Nucleus accumbens (tissue), 56 donors: ENCODE measurements at regions not wholly inside any gene's neighbourhood (a gene's known extent, or its start where the extent isn't known, plus 50 kb on each side); places are given as distances from the start of the nearest gene placed in this dataset.
"Not testable (repeated sequence)": the region's sequence is repeated elsewhere in the genome, so short reads cannot be mapped to it uniquely, and the experiment has no call there.

Source experiments
- DNase-seq, 56 donors: peaks; one replicate each; lab custom pipeline; 2025; lab: John Stamatoyannopoulos, UW

DNA sequence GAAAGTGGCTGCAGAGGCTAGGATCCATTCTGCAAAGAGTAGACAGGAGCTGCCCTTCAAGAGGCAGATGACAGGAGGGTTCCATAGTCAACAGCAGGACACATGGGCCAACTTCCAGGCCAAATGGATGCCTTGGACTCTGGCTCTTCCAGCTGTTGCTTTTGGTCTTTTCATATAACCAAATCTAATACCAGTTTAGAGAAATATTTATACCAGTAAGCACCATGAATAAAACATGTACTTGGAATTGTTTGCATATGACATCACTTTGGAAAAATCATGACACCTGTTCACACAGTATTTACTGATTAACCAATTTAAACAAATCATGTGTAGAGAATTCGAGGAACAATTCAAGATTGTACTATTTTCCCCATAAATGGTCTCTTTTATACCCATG lies 481.3 kb downstream of the DMRT2 start:
- no peak for DNase-seq

DNA sequence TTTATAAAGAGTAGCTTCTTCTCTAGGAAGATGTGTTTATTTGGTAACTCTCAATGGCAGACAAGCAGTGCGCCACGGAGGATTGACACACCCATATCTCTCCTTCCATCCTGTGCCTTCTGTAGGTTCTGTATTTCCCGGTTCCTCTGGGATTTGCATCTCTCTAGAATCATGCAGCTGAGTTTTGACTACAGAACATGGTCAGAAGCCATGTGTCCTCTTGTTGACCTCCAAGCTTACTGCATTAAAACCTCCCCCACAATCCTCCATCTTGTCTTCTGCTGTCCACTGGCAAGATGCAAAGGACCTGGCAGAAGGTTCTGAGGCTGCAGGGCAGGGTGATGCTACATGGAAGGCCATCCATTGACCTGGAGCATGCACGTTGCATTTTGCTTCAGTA lies 482.0 kb downstream of the DMRT2 start:
- no peak for DNase-seq

DNA sequence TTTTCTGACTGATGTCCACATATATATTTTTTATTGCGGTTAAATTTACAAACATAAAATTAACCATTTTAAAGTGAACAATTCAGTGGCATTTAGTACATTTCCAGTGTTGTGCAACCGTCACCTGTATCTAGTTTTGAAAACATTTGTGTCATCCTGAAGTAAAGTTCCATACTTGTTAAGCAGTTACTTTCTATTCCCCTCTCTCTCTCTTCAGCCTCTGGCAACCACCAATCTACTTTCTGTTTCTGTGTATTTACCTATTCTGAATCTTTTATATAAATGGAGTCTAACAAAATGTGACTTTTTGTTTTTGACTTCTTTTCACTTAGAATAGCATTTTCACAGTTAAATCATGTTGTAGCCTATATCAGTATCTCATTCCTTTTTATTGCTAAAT lies 480.1 kb upstream of the SMARCA2 start:
- DNase-seq: no peak

DNA sequence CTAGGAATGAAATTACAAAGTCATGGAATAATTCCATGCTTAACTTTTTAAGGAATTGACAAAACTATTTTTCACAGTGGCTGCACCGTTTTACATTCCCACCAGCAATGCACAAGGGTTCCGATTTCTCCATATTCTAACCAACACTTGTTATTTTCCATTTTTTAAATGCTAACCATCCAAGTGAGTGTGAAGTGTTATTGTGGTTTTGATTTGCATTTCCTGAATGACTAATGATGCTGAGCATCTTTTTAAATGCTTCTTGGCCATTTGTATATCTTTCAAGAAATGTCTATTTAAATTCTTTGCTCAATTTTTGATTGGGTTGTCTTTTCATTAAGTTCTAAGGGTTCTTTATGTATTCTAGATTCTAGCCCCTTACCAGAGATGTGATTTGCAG lies 479.5 kb upstream of the SMARCA2 start:
- no peak for DNase-seq

DNA sequence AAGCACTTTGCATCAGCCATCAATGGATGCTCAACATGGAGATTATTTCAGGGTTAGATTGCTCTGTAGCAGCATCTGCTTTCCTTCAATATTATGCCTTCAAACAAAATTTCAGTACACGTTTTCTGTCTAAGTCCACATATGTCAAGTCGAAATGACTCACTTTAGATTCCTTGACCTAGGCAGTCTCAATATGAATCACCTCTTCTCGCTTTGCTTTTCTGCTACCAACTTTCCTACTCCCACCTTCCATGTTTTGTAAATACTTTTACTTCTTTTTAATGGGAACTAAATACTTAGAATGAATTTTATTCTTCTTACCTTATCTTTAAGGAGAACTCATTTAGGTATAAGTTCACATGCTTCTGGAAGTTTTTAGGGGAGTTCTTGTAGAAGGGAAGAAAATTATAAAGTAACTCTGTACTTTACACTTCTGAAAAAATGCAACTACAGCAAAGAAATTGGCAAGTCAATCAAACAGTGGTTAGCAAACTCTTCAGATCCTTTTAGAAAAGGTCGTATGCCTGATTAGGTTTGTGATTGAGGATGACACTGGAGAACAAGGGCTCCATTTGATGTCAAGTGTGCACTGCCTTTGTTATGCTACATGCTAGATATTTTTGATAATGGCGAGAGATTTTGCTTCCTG lies 478.5 kb upstream of the SMARCA2 start:
- DNase-seq: no peak

DNA sequence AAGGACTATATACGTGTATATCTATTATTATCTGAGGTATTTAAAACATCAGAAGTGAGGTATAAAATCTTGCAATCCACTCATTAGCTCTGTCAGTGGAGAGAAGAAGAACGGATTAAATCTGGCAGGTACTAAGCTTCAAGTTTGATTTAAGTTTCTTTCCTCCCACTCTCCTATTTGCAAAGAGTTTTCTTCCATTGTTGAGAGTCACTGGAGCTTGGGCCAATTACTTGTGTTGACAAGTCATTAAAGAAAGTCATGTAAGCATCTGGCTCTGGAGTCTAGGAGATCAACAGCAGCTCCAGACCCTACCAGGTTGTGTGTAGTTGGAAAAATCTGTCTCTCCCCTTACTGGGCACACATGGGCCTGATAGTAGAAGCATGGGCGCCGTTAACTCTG lies 476.8 kb upstream of the SMARCA2 start:
- no peak for DNase-seq

DNA sequence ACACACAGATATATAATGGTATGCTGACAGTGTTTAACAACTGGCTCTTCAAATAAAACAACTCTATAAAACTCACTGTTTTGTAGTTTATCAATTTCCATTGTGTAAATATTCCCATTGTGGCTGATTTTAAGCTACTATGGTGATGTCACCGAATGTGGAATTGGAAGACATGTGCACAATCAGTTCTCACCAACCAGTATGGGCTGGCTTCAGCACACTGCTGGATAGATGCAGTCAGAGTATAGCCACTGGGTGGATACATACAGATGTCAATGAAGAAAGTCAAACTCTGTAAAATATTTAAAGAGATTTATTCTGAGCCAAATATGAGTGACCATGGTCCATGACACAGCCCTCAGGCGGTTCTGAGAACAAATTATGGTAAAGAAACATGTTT lies 475.9 kb upstream of the SMARCA2 start:
- no peak for DNase-seq

DNA sequence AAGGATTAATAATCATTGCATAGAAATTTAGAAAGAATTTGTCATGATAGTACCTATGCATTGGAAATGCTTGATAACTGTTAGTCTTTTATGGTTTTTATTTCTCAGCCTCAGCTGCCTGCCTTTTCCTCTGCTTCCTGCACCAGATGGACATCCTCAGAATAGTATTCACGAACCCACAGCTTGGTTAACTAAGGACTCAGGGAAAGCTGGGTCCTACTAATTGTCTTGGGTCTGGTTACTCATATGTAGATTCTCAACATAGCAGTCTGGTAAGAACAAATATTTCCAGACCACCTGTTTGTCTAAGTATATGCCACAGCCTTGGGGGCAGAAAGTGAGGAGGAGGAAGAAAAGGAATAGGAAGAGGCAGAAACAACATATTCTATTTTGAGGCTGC lies 464.5 kb upstream of the SMARCA2 start:
- DNase-seq: no peak

DNA sequence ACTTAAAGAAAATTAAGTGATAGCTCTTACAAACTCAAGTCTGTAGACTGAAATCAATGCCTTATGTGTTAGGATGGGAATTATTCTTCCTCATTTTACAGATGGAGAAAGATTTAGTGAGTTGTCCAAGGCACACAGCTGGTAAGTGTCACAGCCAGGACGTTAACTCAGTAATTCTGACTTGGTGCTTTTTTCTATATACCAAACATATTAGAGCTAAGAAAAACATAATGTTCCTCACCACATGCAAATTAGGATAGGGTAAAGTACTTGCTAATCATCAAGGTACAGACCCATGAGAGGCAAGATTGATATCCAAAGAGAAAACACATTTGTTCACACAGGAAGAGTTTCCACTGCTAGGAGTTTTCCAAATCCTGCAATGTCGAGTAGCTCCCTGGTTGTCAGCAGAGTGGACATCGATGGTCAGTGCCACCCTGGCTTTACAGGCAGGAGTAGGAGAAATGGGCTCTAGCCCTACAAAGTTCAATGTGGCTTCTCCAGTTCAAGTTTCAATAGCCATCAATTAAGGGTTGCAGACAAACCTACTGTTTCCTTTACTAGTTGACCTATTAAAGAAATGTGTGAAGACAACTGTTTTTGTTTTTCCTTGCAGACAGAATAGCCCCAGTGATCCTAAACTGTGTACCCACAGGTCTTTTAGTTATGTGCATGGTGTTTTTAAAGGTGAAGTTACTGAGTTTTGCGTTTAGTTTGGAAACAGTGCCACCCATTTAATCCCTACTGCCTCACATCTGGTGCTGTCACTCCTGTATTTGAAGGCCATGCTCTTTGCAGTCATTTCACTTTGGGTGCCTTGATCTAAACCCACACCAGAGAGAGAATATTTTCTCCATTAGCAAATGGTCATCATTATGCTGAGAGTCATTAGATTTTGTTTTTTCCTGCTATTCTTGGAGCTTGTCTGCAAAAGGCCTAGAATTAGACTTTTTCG lies 460.8 kb upstream of the SMARCA2 start:
- no peak for DNase-seq

DNA sequence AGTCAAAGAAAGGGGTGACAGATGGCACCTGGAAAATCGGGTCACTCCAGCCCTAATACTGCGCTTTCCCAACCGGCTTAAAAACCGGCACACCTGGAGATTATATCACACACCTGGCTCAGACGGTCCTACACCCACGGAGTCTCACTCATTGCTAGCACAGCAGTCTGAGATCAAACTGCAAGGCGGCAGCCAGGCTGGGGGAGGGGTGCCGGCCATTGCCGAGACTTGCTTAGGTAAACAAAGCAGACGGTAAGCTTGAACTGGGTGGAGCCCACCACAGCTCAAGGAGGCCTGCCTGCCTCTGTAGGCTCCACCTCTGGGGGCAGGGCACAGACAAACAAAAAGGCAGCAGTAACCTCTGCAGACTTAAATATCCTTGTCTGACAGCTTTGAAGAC lies 456.5 kb upstream of the SMARCA2 start:
- DNase-seq: not testable (repeated sequence)

DNA sequence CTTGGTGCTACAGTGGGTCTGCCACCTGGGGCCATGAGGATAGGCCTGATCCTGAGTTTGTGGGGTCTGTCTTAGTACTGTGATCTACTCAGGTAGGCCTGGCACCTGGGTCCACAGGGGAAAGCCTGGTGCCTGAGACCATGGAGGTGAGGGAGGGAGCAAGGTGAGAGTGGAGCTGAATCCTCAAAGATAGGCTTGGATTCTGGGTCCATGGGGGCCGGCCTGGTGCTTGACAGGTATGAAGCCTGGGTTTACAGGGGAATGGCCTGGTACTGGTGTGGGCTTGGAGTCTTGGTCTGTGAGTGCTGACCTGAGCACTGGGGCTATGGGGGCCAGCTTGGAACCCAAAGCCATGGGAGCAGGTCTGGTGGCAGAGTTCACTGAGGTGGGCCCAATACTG lies 439.2 kb upstream of the SMARCA2 start:
- DNase-seq: no peak

DNA sequence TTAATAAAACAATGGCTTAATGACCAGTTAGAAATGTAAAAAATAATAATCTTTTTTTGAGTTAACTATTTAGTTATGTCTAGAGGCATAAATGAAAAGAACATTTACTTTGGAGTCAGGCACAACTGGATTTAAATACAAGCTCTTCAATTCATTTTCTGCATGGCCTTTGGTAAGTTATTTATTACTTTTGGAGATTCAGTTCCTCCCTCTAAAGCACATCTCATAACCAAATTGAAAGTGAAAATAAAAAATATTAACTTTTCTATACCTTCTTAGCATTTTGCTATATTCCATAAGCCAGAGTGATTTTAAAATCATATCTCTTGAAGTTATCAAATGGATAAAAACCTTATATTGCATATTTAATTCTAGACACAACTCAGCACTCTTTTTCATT lies 434.9 kb upstream of the SMARCA2 start:
- no peak for DNase-seq

DNA sequence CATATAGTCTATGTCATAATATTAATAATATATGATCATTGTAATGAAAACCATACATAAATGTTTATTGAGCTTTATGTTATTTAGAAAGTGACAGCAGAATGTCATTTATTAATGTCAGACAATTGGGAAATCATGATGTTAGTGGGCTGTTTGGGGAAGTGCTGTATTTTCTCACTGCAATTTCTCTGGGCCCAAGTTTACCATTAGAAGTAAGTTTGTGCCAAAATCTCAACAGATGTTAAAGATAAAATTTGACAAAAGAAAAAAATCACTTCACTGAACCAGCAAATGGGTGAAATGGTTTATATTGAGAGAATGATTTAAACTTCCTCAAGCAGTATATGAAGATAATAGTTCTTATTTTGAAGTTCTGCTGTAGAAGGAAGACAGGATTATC lies 433.2 kb upstream of the SMARCA2 start:
- DNase-seq: no peak

DNA sequence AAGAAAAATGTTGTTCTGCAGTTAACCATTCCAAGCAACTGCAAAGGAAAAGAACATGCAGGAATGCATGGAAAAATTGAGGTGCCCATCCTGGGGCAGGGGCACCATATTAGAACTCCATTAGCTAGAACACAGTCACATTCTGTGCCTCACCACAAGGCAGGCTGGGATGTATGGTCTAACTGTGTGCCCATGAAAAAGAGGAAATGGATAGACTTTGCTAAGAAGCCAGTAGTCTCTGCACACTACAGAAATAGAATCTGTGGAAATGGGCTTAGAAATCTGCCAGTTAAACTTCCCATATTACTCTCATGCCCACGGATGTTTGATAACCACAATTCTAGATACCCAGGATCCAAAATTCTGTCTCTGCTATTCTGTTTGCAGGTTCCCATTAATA lies 423.8 kb upstream of the SMARCA2 start:
- DNase-seq: no peak

DNA sequence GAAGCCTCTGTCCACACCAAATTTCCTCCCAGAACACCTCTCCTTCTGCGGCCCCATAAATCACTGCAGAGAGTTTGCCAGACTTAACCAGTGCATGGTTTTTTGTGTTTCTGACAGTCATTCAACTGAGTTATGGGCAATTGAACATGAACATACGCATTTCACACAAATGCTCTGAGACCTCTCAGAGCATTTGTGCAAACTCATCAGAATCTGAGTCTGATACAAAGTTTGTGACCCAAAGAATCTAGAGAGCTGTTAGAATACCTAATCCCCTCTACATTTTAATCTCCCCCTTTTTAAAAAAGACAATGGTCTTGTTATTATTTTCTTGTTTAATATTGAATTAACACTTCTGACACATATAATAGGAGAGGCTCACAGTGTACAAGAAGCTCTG lies 416.9 kb upstream of the SMARCA2 start:
- DNase-seq: no peak

DNA sequence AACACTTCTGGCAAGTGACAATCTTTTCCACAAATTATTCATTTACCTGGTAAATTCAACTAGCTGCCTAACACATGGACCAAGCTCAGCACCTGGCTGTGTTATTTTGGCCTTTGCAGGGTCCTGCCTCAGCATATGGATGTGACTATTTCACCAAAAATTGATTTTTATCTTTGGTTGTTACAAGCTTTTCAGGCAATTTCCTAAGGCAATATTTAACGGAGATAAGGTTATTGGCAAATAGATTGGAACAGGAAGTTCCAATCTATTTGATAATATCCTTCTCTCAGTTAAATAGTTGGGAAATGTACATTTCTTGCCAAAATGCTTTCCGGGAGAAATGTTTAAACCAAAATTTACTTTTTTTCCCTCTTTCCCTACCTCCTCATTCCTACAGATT lies 415.2 kb upstream of the SMARCA2 start:
- DNase-seq: no peak

DNA sequence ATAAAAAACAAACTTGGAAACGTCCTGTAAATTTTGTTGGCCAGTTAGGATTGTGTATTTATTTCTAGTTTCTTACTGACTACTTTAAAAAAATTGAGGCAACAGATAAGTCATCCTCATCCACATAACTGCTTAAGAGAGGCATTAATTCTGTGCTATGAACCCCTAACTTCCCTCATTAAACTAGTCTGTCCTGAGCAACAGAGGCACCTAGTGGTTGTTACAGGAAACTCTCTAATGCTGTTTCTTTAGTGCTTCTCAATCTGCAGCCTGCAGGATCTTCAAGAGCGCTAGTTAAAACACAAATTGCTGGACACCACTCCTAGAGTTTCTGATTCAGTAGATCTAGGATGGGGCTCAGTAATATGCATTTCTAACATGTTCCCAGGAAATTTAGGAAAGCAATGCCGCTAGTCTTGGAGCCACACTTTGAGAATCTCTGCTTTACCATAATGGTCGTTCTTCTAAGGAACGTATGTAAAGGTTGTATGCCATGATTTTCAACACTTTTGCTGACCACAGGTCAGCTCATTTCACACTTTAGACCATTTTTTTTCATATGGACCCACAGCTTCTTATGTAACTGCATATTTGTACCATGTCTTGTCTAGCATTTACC lies 410.1 kb upstream of the SMARCA2 start:
- DNase-seq: no peak

DNA sequence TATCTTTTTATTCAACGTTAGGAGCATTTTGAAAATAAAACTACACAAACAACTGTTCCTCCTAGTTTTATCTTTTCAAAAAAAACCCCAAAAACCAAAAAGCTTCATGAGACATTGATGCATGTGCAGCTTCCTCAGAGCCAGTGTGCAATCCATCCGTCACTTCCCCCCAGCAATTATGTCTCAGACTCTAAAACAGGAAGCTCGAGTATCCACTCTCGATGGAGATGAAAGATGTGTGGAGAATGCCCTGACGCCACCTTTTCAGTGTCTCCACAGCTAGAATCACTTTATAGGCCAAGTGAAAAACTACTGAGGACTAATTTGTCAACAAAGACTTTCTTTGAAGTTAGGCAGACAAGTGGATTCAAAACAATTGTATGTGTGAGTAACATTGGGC lies 408.9 kb upstream of the SMARCA2 start:
- no peak for DNase-seq

DNA sequence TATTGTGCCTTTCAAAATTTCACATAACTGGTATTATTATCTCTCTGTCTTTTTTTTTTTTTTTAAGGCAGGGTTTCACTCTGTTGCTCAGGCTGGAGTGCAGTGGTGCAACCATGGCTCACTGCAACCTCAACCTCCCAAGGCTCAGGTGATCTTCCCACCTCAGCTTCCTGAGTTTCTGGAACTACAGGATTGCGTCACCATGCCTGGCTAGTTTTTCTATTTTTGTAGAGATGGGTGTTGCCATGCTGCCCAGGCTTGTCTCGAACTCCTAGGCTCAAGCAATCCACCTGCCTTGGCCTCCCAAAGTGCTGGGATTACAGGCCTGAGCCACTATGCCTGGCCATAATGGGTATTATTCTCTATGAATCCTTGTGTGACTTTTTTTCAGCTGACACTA lies 402.3 kb upstream of the SMARCA2 start:
- no peak for DNase-seq

DNA sequence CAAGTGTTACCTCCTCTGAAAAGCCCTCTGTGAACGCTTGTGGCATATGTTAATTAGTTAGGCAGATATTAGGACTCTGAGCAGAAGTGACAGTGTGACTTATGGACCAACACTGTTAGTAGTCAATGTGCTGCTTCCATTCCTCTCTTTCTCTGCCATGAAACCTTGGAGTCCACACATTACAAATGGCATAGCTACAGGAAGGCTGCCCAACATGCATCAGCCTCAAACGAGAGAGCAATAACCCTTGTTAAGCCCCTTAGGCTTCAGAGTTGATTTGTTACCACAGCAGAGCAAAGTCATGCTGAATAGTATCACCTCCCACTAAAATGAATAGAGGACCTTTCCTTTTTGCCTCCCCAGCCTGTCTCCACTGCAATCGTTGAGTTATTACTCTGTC lies 397.7 kb upstream of the SMARCA2 start:
- DNase-seq: no peak

DNA sequence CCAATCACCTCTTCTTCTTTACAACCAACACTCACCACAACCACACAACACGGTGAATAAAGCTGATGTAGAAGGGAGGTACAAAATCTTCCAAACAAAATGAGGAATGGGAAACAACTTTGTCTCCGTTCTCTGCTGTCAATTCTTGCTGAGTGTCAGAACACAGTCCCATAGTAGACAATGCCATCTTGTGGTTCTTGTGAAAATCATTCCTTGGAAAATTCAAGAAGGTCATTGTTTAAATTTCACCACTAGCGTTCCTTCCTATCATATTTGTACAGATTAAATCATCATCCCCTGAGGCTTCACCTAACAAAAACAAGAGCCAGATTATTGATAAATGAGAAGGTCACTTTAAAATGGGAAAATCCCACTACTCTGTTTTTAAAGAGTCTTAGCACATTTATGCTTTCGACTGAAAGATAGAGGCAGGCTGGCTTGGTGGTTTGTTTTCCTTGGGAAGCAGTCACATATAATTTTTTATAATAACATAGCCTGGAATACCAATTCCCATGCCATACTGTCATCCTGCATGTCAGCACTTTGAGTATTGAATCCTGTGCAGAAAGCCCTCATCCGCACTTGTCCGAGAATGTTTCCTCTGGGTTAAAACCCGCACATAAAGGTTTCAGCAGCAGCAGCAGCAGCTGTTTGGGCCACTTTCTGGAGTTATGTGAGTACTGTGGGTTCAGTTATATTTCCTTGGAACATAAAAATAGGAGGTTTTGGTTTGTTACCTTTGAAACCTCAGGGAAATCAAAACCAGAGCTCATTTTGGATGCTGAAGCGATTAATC lies 395.0 kb upstream of the SMARCA2 start:
- no peak for DNase-seq
